K562 (cell line): ENCODE measurements at regions not wholly inside any gene's neighbourhood (a gene's known extent, or its start where the extent isn't known, plus 50 kb on each side); places are given as distances from the start of the nearest gene placed in this dataset.

Experiments
- ATAC-seq: fragments of 200-7000 bp; cut with Tn5 transposase; 3 replicates; pipeline ENCODE4 v1.9.1; 2020; ENCODE audit warnings: moderate library complexity
- BruUV-seq: library from RNA; stranded (reverse); fragments of 400-500 nt; replicated peaks from 2 replicates; lab custom pipeline; 2021; lab: Mats Ljungman, UMichigan
- CTCF ChIA-PET: fragments of 300-600 bp; formaldehyde crosslinking; extraction: SDS; loops from one replicate; lab custom pipeline; 2021; ENCODE audit warnings: low intra/inter-chr PET ratio; lab: Yijun Ruan, JAX
- POLR2A ChIA-PET: fragments of 300-600, 350-650 bp; sonication (Branson Sonifier 250); formaldehyde crosslinking; extraction: SDS; loops from one replicate; lab custom pipeline; 2021; ENCODE audit warnings: antibody characterized with exemption, inconsistent platforms; lab: Yijun Ruan, JAX
- DNase-seq, 4 experiments: peaks; one replicate each; pipeline versions ENCODE4 v3.0.0 to v3.0.0-alpha.2; 2011 to 2018; ENCODE audit warnings: low spot score in 3 of 4, mixed read lengths in 3 of 4; ENCODE audit errors: extremely low read depth in 1 of 4
- FAIRE-seq: peaks from 2 replicates; lab custom pipeline; 2011; peaks lifted over from hg19 to GRCh38; lab: Jason Lieb, UNC
- H2AFZ ChIP-seq: 2 replicates; pipeline ENCODE4 v1.6.0; 2011; ENCODE audit warnings: low read depth, low read length, control low read depth, inconsistent platforms
- H3K27ac ChIP-seq: fragments of 200-600 bp; 3 replicates; pipeline ENCODE4 v1.8.0; 2011; ENCODE audit warnings: low read depth, mild to moderate bottlenecking, control low read depth, inconsistent platforms, low read length, moderate library complexity, mixed read lengths; ENCODE audit errors: extremely low read depth
- H3K27me3 ChIP-seq, 2 experiments: fragments of 300-600 bp in 1 of 2; 2 replicates in 1 of 2; 3 replicates in 1 of 2; pipeline versions ENCODE4 v1.6.0 to v1.8.0; 2011; ENCODE audit warnings: inconsistent platforms in 2 of 2, low read length in 2 of 2, mild to moderate bottlenecking in 1 of 2, mixed read lengths in 1 of 2, moderate library complexity in 1 of 2; ENCODE audit not compliant: control insufficient read depth in 2 of 2, insufficient read depth in 2 of 2
- H3K36me3 ChIP-seq: fragments of 300-600 bp; 3 replicates; pipeline ENCODE4 v1.8.0; 2011; ENCODE audit warnings: mild to moderate bottlenecking, low read length, inconsistent platforms; ENCODE audit not compliant: control insufficient read depth, insufficient read depth
- H3K4me1 ChIP-seq, 2 experiments: fragments of 200-600 bp in 1 of 2; replicated peaks in 1 of 2; 2 replicates in 1 of 2; 3 replicates in 1 of 2; pipeline versions ENCODE4 v1.5.1 to v1.8.0; 2011; ENCODE audit warnings: inconsistent platforms in 2 of 2, low read length in 2 of 2, mild to moderate bottlenecking in 1 of 2, mixed read lengths in 1 of 2, moderate library complexity in 1 of 2; ENCODE audit not compliant: control insufficient read depth in 2 of 2, insufficient read depth in 2 of 2
- H3K4me2 ChIP-seq: 2 replicates; pipeline ENCODE4 v1.6.1; 2011; ENCODE audit warnings: low read length, control low read depth, inconsistent platforms, mixed read lengths; ENCODE audit not compliant: insufficient read depth
- H3K4me3 ChIP-seq: fragments of 200-600 bp; sonication (generic), shearing (Covaris generic); 2 replicates; pipeline ENCODE4 v1.5.1; 2016; ENCODE audit warnings: control low read depth, inconsistent platforms
- H3K79me2 ChIP-seq: fragments of 200-600 bp; 3 replicates; pipeline ENCODE4 v1.8.0; 2011; ENCODE audit warnings: low read length, inconsistent platforms; ENCODE audit not compliant: control insufficient read depth, insufficient read depth
- H3K9ac ChIP-seq, 2 experiments: 2 replicates each; pipeline versions ENCODE4 v1.6.0 to v1.6.1; 2011; ENCODE audit warnings: low read depth in 2 of 2, low read length in 2 of 2, control low read depth in 1 of 2, inconsistent platforms in 1 of 2, mild to moderate bottlenecking in 1 of 2, mixed read lengths in 1 of 2; ENCODE audit not compliant: insufficient read depth in 1 of 2
- H3K9me1 ChIP-seq: one replicate; pipeline ENCODE4 v1.6.0; 2011; ENCODE audit warnings: inconsistent platforms, mild to moderate bottlenecking, low read length, moderate library complexity; ENCODE audit not compliant: control insufficient read depth, insufficient read depth
- H3K9me3 ChIP-seq: replicated peaks from 2 replicates; pipeline ENCODE4 v1.5.1; 2011; ENCODE audit warnings: low read depth, low read length, inconsistent platforms; ENCODE audit not compliant: control insufficient read depth, insufficient read depth
- H4K20me1 ChIP-seq: replicated peaks from 2 replicates; pipeline ENCODE4 v1.6.1; 2011; ENCODE audit warnings: low read length, inconsistent platforms, mixed read lengths; ENCODE audit not compliant: control insufficient read depth, insufficient read depth
- SIN3A ChIP-seq, 2 experiments: fragments of 150-350 bp in 1 of 2; IDR thresholded peaks; 2 replicates each; pipeline ENCODE4 v1.6.1; 2011 to 2016; ENCODE audit warnings: borderline replicate concordance in 2 of 2, low read depth in 2 of 2, low read length in 2 of 2, mild to moderate bottlenecking in 2 of 2, moderate library complexity in 2 of 2; ENCODE audit not compliant: control insufficient read depth in 1 of 2
- ZNF212 ChIP-seq: fragments of 450-650 bp; formaldehyde crosslinking; IDR thresholded peaks from 2 replicates; pipeline ENCODE4 v1.4.0; 2020; ENCODE audit warnings: mild to moderate bottlenecking
- ZNF518B ChIP-seq: fragments of 250-450 bp; sonication (Bioruptor Pico); IDR thresholded peaks from 2 replicates; pipeline ENCODE4 v1.5.0; 2021; ENCODE audit warnings: mild to moderate bottlenecking, moderate library complexity
- ZNF699 ChIP-seq: fragments of 250-450 bp; sonication (Bioruptor Pico); IDR thresholded peaks from 2 replicates; pipeline ENCODE4 v1.8.0; 2021; ENCODE audit warnings: mild to moderate bottlenecking, moderate library complexity; ENCODE audit not compliant: insufficient replicate concordance
- WGBS: fragments of 100-300 bp; shearing (Covaris generic); methylation state at CpG from one replicate; pipeline ENCODE4 v1.1.6; 2016; ENCODE audit warnings: low coverage, mixed read lengths; ENCODE audit not compliant: insufficient coverage; ENCODE audit errors: missing lambda C conversion rate; 5-methylcytosine and 5-hydroxymethylcytosine counted together
- in situ Hi-C: fragments of 300-500 bp; cut with MboI; formaldehyde crosslinking; loops from 4 replicates; pipeline ENCODE4 v1.15.0; 2018; ENCODE audit warnings: inconsistent platforms, mixed read lengths
- intact Hi-C: fragments of 100-400 bp; cut with micrococcal nuclease; formaldehyde crosslinking; loops from 2 replicates; pipeline ENCODE4 v1.14.2; 2022

- no peaks in the 10 kb centered on the region for H4K20me1 ChIP-seq
- no peak overlapping the region for H3K4me3 ChIP-seq
- no peak for FAIRE-seq
- intact Hi-C loops (no loop called here), in situ Hi-C loops (no loop called here)
- no peaks in the 10 kb centered on the region for H3K79me2 ChIP-seq
- WGBS, result 56% methylated on average over 9 of the region's 13 CpGs
- TF ChIP-seq ZNF518B (CRISPR knock-in tag), result no peak
- no peak for TF ChIP-seq ZNF699 (CRISPR knock-in tag)
- no peak for TF ChIP-seq ZNF212 (CRISPR knock-in tag)
- TF ChIP-seq SIN3A (IDR thresholded peaks at IDR 0.05; ENCODE audit: borderline replicate concordance in 2 of 2, control insufficient read depth in 1 of 2, low read depth in 2 of 2, low read length in 2 of 2), result no peak
- H3K9ac ChIP-seq, result no peak overlapping the region
- no TSS peak for BruUV-seq
- H3K4me1 ChIP-seq, result peaks cover 0 to 31% of the 10 kb centered on the region in 2 experiments; a peak in 2 of 5 replicates
- CTCF ChIA-PET, result no interaction called here
- H3K9me3 ChIP-seq, result no peaks in the 10 kb centered on the region
- H2AFZ ChIP-seq, result no peak overlapping the region
- no peaks in the 10 kb centered on the region for H3K9me1 ChIP-seq
- POLR2A ChIA-PET, result no interaction called here
- no peaks in the 10 kb centered on the region for H3K36me3 ChIP-seq
- ATAC-seq, result no peak
- peaks cover 6 to 26% of the 10 kb centered on the region in 2 experiments; a peak in 4 of 5 replicates for H3K27me3 ChIP-seq
- no peak overlapping the region for H3K4me2 ChIP-seq
- H3K27ac ChIP-seq, result no peak overlapping the region
- DNase-seq, result no peak
These were observed 96.2 kb upstream of the CTDP1 start for GRCh38 chr18:79583426-79583825.
